HEK293T (cell line): ENCODE measurements at regions not wholly inside any gene's neighbourhood (a gene's known extent, or its start where the extent isn't known, plus 50 kb on each side); places are given as distances from the start of the nearest gene placed in this dataset.
"Not testable (repeated sequence)": the region's sequence is repeated elsewhere in the genome, so short reads cannot be mapped to it uniquely, and the experiment has no call there.

Source experiments
- CTCF ChIA-PET: fragments of 350-600 bp; formaldehyde crosslinking; extraction: SDS; loops from one replicate; lab custom pipeline; 2021; ENCODE audit warnings: antibody characterized with exemption, inconsistent platforms; lab: Yijun Ruan, JAX
- POLR2A ChIA-PET: fragments of 350-600 bp; formaldehyde crosslinking; extraction: SDS; loops from one replicate; lab custom pipeline; 2020; ENCODE audit warnings: antibody characterized with exemption, inconsistent platforms; lab: Yijun Ruan, JAX
- DNase-seq: peaks from one replicate; pipeline ENCODE4 v3.0.0; 2012; ENCODE audit warnings: mixed read lengths; ENCODE audit errors: extremely low spot score
- ARNT ChIP-seq: fragments of 450-650 bp; IDR thresholded peaks from 2 replicates; pipeline ENCODE4 v1.6.1; 2017; ENCODE audit warnings: mild to moderate bottlenecking
- BHLHE40 ChIP-seq: fragments of 450-650 bp; IDR thresholded peaks from 2 replicates; pipeline ENCODE4 v1.6.1; 2016; ENCODE audit warnings: mild to moderate bottlenecking, moderate library complexity, borderline replicate concordance
- CTBP1 ChIP-seq: fragments of 450-650 bp; IDR thresholded peaks from 2 replicates; pipeline ENCODE4 v1.6.1; 2016; ENCODE audit warnings: borderline replicate concordance
- ELF4 ChIP-seq: fragments of 450-650 bp; IDR thresholded peaks from 2 replicates; pipeline ENCODE4 v1.6.1; 2017; ENCODE audit warnings: antibody characterized with exemption
- FOXA1 ChIP-seq: fragments of 450-650 bp; IDR thresholded peaks from 2 replicates; pipeline ENCODE4 v1.6.1; 2016; ENCODE audit warnings: mild to moderate bottlenecking
- FOXK2 ChIP-seq: fragments of 450-650 bp; IDR thresholded peaks from 2 replicates; pipeline ENCODE4 v1.6.1; 2016; ENCODE audit warnings: mild to moderate bottlenecking
- FOXM1 ChIP-seq: fragments of 450-650 bp; IDR thresholded peaks from 2 replicates; pipeline ENCODE4 v1.6.1; 2017; ENCODE audit warnings: mild to moderate bottlenecking, borderline replicate concordance
- HDGF ChIP-seq: fragments of 450-650 bp; IDR thresholded peaks from 2 replicates; pipeline ENCODE4 v1.6.1; 2017; ENCODE audit warnings: antibody characterized with exemption, borderline replicate concordance
- L3MBTL2 ChIP-seq: fragments of 450-650 bp; conservative IDR thresholded peaks from 2 replicates; pipeline ENCODE4 v1.6.1; 2016; ENCODE audit warnings: mild to moderate bottlenecking
- LEF1 ChIP-seq: fragments of 450-650 bp; IDR thresholded peaks from 2 replicates; pipeline ENCODE4 v1.6.1; 2017; ENCODE audit warnings: mild to moderate bottlenecking, borderline replicate concordance
- NFRKB ChIP-seq: fragments of 450-650 bp; IDR thresholded peaks from 2 replicates; pipeline ENCODE4 v1.6.1; 2016; ENCODE audit warnings: mild to moderate bottlenecking, moderate library complexity
- SP1 ChIP-seq: fragments of 450-650 bp; IDR thresholded peaks from 2 replicates; pipeline ENCODE4 v1.6.1; 2017
- SUZ12 ChIP-seq: fragments of 450-650 bp; IDR thresholded peaks from 2 replicates; pipeline ENCODE4 v1.6.1; 2016; ENCODE audit warnings: mild to moderate bottlenecking
- TARDBP ChIP-seq: fragments of 450-650 bp; IDR thresholded peaks from 2 replicates; pipeline ENCODE4 v1.6.1; 2016
- ZNF384 ChIP-seq: fragments of 450-650 bp; IDR thresholded peaks from 2 replicates; pipeline ENCODE4 v1.6.1; 2016
- TF ChIP-seq, protein P1 (sequence below): fragments of 450-650 bp; IDR thresholded peaks from 2 replicates; pipeline ENCODE4 v1.6.1; 2016

DNA sequence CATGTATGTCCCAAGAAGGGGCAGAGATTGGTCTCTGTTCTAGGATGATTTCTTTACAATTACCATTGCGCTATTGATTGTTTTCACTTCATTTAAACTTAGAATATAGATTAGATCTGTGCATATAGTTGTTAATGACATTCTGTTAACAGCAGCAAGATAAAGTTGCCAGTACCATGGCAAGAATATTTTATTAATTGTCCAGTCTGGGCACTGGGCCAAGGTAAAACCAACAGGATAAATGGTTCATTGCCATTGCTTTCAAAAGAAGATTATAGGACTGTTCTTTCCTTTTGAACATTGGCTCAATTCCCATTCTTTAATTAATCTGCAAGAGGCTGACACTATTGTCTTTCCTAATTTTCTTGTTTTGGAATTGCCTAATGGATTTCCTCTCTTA is 592.4 kb downstream of the RFPL4B start:
- no peak for DNase-seq
- CTCF ChIA-PET = no interaction called here
- POLR2A ChIA-PET = no interaction called here
- TF ChIP-seq CTBP1 (no peak), SP1 (no peak), ZNF384 (no peak), L3MBTL2 (no peak), BHLHE40 (no peak), TARDBP (no peak), ARNT (no peak), FOXM1 (no peak), FOXA1 (no peak), HDGF (no peak), ELF4 (no peak), SUZ12 (no peak), LEF1 (no peak), FOXK2 (no peak), NFRKB (no peak)
- TF ChIP-seq, protein P1, sequence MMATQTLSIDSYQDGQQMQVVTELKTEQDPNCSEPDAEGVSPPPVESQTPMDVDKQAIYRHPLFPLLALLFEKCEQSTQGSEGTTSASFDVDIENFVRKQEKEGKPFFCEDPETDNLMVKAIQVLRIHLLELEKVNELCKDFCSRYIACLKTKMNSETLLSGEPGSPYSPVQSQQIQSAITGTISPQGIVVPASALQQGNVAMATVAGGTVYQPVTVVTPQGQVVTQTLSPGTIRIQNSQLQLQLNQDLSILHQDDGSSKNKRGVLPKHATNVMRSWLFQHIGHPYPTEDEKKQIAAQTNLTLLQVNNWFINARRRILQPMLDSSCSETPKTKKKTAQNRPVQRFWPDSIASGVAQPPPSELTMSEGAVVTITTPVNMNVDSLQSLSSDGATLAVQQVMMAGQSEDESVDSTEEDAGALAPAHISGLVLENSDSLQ = no peak

DNA sequence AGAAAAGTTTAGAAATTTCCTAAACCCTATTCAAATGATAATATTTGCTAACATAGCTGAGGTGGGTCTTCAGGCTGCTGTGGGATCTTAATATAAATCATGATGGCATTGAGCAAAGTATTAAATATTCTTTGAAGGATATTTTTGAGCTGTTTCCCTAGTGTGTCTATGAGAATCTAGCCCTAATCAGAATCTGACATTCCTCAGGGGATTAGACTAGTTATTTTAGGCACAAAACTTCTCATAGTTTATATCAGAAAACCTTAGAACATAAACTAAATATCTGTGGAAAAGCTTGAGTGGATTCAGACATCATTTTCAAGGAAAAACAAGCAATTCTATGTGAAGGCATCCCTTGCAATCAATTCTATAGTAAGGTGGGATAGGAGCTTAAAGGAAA is 594.5 kb downstream of the RFPL4B start:
- TF ChIP-seq ARNT (no peak), NFRKB (no peak), SUZ12 (no peak), ELF4 (no peak), SP1 (no peak), TARDBP (no peak), FOXM1 (no peak), FOXA1 (no peak), LEF1 (no peak), FOXK2 (no peak), BHLHE40 (no peak), ZNF384 (no peak), CTBP1 (no peak), HDGF (no peak), L3MBTL2 (no peak)
- TF ChIP-seq, protein P1 = no peak
- no peak for DNase-seq
- POLR2A ChIA-PET = no interaction called here
- CTCF ChIA-PET = no interaction called here

DNA sequence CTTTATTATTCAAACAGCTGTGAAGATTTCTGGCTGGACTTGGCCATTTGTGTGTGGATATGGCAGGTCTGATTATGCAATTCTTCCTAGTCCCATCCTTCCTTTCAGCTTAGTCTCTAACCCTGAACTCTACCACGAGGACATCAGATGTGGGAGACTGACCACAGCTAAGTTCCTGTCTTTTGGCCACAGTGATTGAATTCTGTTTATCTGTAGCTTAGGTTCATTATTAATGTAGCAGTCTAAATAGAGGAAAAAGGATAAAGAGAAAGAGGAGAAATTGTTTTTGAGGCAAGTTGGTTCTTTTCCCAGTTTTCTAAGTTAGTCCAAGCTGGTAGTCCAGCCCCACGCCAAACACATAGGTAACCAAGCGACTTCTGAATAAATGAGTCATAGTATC is 598.9 kb downstream of the RFPL4B start:
- TF ChIP-seq HDGF (no peak), ARNT (no peak), TARDBP (no peak), FOXK2 (no peak), LEF1 (no peak), BHLHE40 (no peak), FOXA1 (no peak), ELF4 (no peak), L3MBTL2 (no peak), FOXM1 (no peak), CTBP1 (no peak), NFRKB (no peak), ZNF384 (no peak)
- TF ChIP-seq, protein P1 = no peak
- CTCF ChIA-PET = no interaction called here
- POLR2A ChIA-PET = no interaction called here
- no peak for DNase-seq

DNA sequence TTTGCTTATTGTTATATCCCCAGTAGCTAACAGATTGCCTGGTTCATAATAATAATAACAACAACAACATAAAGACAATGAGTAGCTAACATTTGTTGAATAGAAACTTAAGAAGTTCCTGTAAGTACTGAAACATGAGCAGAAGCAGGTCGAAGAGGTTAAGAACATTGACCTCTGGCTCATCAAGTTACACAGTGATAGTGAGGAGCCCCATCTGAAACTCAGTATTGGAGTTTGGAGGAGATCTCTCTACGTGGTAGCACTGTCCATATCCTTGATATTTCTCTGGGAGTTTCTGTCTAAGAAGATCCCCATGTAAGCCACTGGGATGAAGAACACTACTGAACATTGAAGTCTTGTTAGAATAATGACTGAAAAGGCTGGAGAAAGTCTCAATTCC is 600.4 kb downstream of the RFPL4B start:
- TF ChIP-seq HDGF = no peak
- no peak for TF ChIP-seq BHLHE40
- TF ChIP-seq L3MBTL2 = no peak
- TF ChIP-seq ARNT = no peak
- TF ChIP-seq, protein P1 = no peak
- TF ChIP-seq FOXA1 = no peak
- TF ChIP-seq ELF4 = no peak
- TF ChIP-seq NFRKB = no peak
- CTCF ChIA-PET = no interaction called here
- POLR2A ChIA-PET = interaction anchor here (0.6 kb wide), 1 partner anchor 911 kb away, joined by 3 read pairs; no protein-coding TSS in a partner anchor
- DNase-seq = no peak

DNA sequence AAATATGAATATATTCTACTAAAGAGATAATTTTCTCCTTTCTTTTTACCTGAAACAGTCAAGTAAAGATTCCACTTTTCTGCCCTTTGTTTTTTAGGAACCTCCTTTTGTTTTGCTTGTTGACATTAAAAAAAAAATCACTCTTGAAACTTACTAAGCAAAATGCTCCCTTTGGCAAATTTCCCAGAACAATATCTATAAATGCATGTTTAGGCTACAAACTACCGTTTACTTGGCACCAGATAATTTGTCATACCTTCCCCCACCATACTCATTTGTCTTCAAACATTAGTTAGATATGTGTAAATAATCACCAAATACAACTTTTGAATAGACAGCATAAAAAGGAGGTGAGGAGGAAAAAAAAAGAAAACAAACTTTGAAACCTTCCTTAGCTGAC is 604.7 kb downstream of the RFPL4B start:
- TF ChIP-seq SP1 = no peak
- no peak for TF ChIP-seq HDGF
- TF ChIP-seq BHLHE40 = no peak
- TF ChIP-seq TARDBP = no peak
- no peak for TF ChIP-seq FOXA1
- TF ChIP-seq NFRKB = no peak
- TF ChIP-seq SUZ12 = no peak
- TF ChIP-seq FOXK2 = no peak
- TF ChIP-seq, protein P1 = no peak
- no peak for TF ChIP-seq LEF1
- TF ChIP-seq CTBP1 = no peak
- no peak for TF ChIP-seq ZNF384
- TF ChIP-seq FOXM1 = no peak
- TF ChIP-seq ARNT = no peak
- TF ChIP-seq ELF4 = no peak
- no peak for TF ChIP-seq L3MBTL2
- POLR2A ChIA-PET = no interaction called here
- no peak for DNase-seq

DNA sequence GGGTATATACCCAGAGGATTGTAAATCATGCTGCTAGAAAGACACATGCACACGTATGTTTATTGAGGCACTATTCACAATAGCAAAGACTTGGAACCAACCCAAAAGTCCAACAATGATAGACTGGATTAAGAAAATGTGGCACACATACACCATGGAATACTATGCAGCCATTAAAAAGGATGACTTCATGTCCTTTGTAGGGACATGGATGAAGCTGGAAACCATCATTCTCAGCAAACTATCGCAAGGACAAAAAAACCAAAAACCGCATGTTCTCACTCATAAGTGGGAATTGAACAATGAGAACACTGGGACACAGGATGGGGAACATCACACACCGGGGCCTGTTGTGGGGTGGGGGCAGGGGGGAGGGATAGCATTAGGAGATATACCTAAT is 608.6 kb downstream of the RFPL4B start:
- CTCF ChIA-PET, POLR2A ChIA-PET, DNase-seq: not testable (repeated sequence)

More for the DNA sequence above, 604.7 kb downstream of the RFPL4B start:
- CTCF ChIA-PET = interaction anchor here (0.6 kb wide), 1 partner anchor 139 kb away, joined by 3 read pairs; no protein-coding TSS in a partner anchor
